Skeletal muscle satellite cell (primary cell): ENCODE measurements at regions not wholly inside any gene's neighbourhood (a gene's known extent, or its start where the extent isn't known, plus 50 kb on each side); places are given as distances from the start of the nearest gene placed in this dataset.
"Not testable (repeated sequence)": the region's sequence is repeated elsewhere in the genome, so short reads cannot be mapped to it uniquely, and the experiment has no call there.

ENCODE experiments used
- H3K27me3 ChIP-seq: 2 replicates; pipeline ENCODE4 v1.7.0; 2013; ENCODE audit warnings: low read length; ENCODE audit not compliant: control insufficient read depth, insufficient read depth
- H3K36me3 ChIP-seq: 2 replicates; pipeline ENCODE4 v1.7.0; 2013; ENCODE audit warnings: mild to moderate bottlenecking, control low read depth, low read length; ENCODE audit not compliant: insufficient read depth
- H3K4me1 ChIP-seq: 2 replicates; pipeline ENCODE4 v1.7.0; 2013; ENCODE audit warnings: low read length; ENCODE audit not compliant: control insufficient read depth, insufficient read depth
- H3K4me2 ChIP-seq: 2 replicates; pipeline ENCODE4 v1.7.0; 2013; ENCODE audit warnings: mild to moderate bottlenecking, low read length
- H3K4me3 ChIP-seq: 2 replicates; pipeline ENCODE4 v1.7.0; 2013; ENCODE audit warnings: low read length
- H3K9ac ChIP-seq: 2 replicates; pipeline ENCODE4 v1.7.0; 2013; ENCODE audit warnings: mild to moderate bottlenecking, low read depth, low read length, moderate library complexity
- H3K9me3 ChIP-seq: replicated peaks from 2 replicates; pipeline ENCODE4 v1.7.0; 2013; ENCODE audit warnings: mild to moderate bottlenecking, control low read depth, low read length

GRCh38 chr7:24629958-24630357, 56.7 kb downstream of the PALS2 start:
- not testable (repeated sequence) for H3K36me3 ChIP-seq, H3K4me2 ChIP-seq, H3K4me3 ChIP-seq, H3K4me1 ChIP-seq, H3K27me3 ChIP-seq, H3K9me3 ChIP-seq, H3K9ac ChIP-seq

- Histone ChIP-seq H3K9me3 (no peaks in the 10 kb centered on the region), H3K27me3 (no peaks in the 10 kb centered on the region), H3K4me1 (no peaks in the 10 kb centered on the region), H3K9ac (no peak overlapping the region), H3K4me2 (no peak overlapping the region), H3K4me3 (no peak overlapping the region), H3K36me3 (no peaks in the 10 kb centered on the region)
These were observed 57.3 kb downstream of the PALS2 start for GRCh38 chr7:24630596-24630995.

- peaks cover 4% of the 10 kb centered on the region for H3K36me3 ChIP-seq
- no peak overlapping the region for H3K4me3 ChIP-seq
- no peaks in the 10 kb centered on the region for H3K27me3 ChIP-seq
- peak overlapping the region; percentile 5 for H3K4me2 ChIP-seq
- peaks cover 12% of the 10 kb centered on the region for H3K4me1 ChIP-seq
- no peak overlapping the region for H3K9ac ChIP-seq
- no peaks in the 10 kb centered on the region for H3K9me3 ChIP-seq
These were observed 63.8 kb downstream of the PALS2 start for GRCh38 chr7:24637021-24637420.

GRCh38 chr7:24637706-24638105, 64.5 kb downstream of the PALS2 start:
- Histone ChIP-seq H3K36me3 (peaks cover 4% of the 10 kb centered on the region), H3K4me1 (peaks cover 12% of the 10 kb centered on the region), H3K4me3 (no peak overlapping the region), H3K4me2 (peak overlapping the region; percentile 5), H3K9ac (no peak overlapping the region), H3K9me3 (no peaks in the 10 kb centered on the region), H3K27me3 (no peaks in the 10 kb centered on the region)

- H3K36me3 ChIP-seq, H3K9ac ChIP-seq, H3K9me3 ChIP-seq, H3K27me3 ChIP-seq, H3K4me1 ChIP-seq, H3K4me3 ChIP-seq, H3K4me2 ChIP-seq: not testable (repeated sequence)
These were observed 71.3 kb downstream of the PALS2 start for GRCh38 chr7:24644567-24644966.
